ENCODE measurements at regions not wholly inside any gene's neighbourhood (a gene's known extent, or its start where the extent isn't known, plus 50 kb on each side); places are given as distances from the start of the nearest gene placed in this dataset.
"Not testable (repeated sequence)": the region's sequence is repeated elsewhere in the genome, so short reads cannot be mapped to it uniquely, and the experiment has no call there.

- ATAC-seq: no peak
- no peak overlapping the region for H3K4me3 ChIP-seq
- H3K4me1 ChIP-seq: no peaks in the 10 kb centered on the region
- in situ Hi-C loops (cut with MboI; ENCODE audit: low sequenced_read_pairs in 4 of 4) (no loop called here), intact Hi-C loops (cut with DNase I; ENCODE audit: low total_unique reads) (no loop called here)
- no peak overlapping the region for H3K27ac ChIP-seq
- no peaks in the 10 kb centered on the region for H3K27me3 ChIP-seq
- H3K36me3 ChIP-seq: no peaks in the 10 kb centered on the region
- TF ChIP-seq CTCF (IDR thresholded peaks at IDR 0.05 in 4 of 5, conservative IDR thresholded peaks at IDR 0.05 in 1 of 5) (no peak), POLR2A (IDR thresholded peaks at IDR 0.05) (no peak)
- no peak for DNase-seq
- H3K9me3 ChIP-seq: no peaks in the 10 kb centered on the region
Observed at GRCh38 chr13:65217471-65217995, 2012.6 kb downstream of the PCDH9 start.

- intact Hi-C loops (cut with DNase I; ENCODE audit: low total_unique reads); H3K36me3 ChIP-seq; H3K4me3 ChIP-seq; ATAC-seq; H3K4me1 ChIP-seq; H3K9me3 ChIP-seq; DNase-seq; H3K27me3 ChIP-seq; in situ Hi-C loops (cut with MboI; ENCODE audit: low sequenced_read_pairs in 4 of 4); H3K27ac ChIP-seq: not testable (repeated sequence)
Observed at GRCh38 chr13:65202845-65203244, 2027.3 kb downstream of the PCDH9 start.

GRCh38 chr13:65188721-65189120 is 2041.4 kb downstream of the PCDH9 start:
- H3K27me3 ChIP-seq: no peaks in the 10 kb centered on the region
- H3K27ac ChIP-seq: no peak overlapping the region
- intact Hi-C loops (cut with DNase I; ENCODE audit: low total_unique reads): no loop called here
- no peaks in the 10 kb centered on the region for H3K36me3 ChIP-seq
- H3K9me3 ChIP-seq: no peaks in the 10 kb centered on the region
- H3K4me1 ChIP-seq: no peaks in the 10 kb centered on the region
- in situ Hi-C loops (cut with MboI; ENCODE audit: low sequenced_read_pairs in 4 of 4): no loop called here
- TF ChIP-seq CTCF (IDR thresholded peaks at IDR 0.05 in 4 of 5, conservative IDR thresholded peaks at IDR 0.05 in 1 of 5) (no peak), POLR2A (IDR thresholded peaks at IDR 0.05) (no peak)
- no peak overlapping the region for H3K4me3 ChIP-seq
- no peak for ATAC-seq
- DNase-seq: no peak

- Histone ChIP-seq H3K4me1 (no peaks in the 10 kb centered on the region), H3K27ac (no peak overlapping the region), H3K9me3 (no peaks in the 10 kb centered on the region), H3K4me3 (no peak overlapping the region), H3K27me3 (no peaks in the 10 kb centered on the region), H3K36me3 (no peaks in the 10 kb centered on the region)
- intact Hi-C loops (cut with DNase I; ENCODE audit: low total_unique reads) (no loop called here), in situ Hi-C loops (cut with MboI; ENCODE audit: low sequenced_read_pairs in 4 of 4) (no loop called here)
- DNase-seq: no peak
- ATAC-seq: no peak
- TF ChIP-seq POLR2A (IDR thresholded peaks at IDR 0.05) (no peak), CTCF (IDR thresholded peaks at IDR 0.05 in 4 of 5, conservative IDR thresholded peaks at IDR 0.05 in 1 of 5) (no peak)
Observed at GRCh38 chr13:65168026-65168425, 2062.1 kb downstream of the PCDH9 start.

- Histone ChIP-seq H3K27me3 (no peaks in the 10 kb centered on the region), H3K4me1 (no peaks in the 10 kb centered on the region), H3K36me3 (no peaks in the 10 kb centered on the region), H3K9me3 (no peaks in the 10 kb centered on the region), H3K4me3 (no peak overlapping the region), H3K27ac (no peak overlapping the region)
- DNase-seq: no peak
- ATAC-seq: no peak
- in situ Hi-C loops (cut with MboI; ENCODE audit: low sequenced_read_pairs in 4 of 4) (no loop called here), intact Hi-C loops (cut with DNase I; ENCODE audit: low total_unique reads) (no loop called here)
- TF ChIP-seq CTCF (IDR thresholded peaks at IDR 0.05 in 4 of 5, conservative IDR thresholded peaks at IDR 0.05 in 1 of 5) (no peak), POLR2A (IDR thresholded peaks at IDR 0.05) (no peak)
Observed at GRCh38 chr13:65166675-65167074, 2063.5 kb downstream of the PCDH9 start.

All from gastrocnemius medialis (tissue), 4 donors.